Kidney glomerular epithelial cell (primary cell): ENCODE measurements at regions not wholly inside any gene's neighbourhood (a gene's known extent, or its start where the extent isn't known, plus 50 kb on each side); places are given as distances from the start of the nearest gene placed in this dataset.

ENCODE experiments used
- DNase-seq: peaks from one replicate; lab custom pipeline; 2025; lab: John Stamatoyannopoulos, UW

GRCh38 chr3:59339818-59340217 is 290.0 kb upstream of the CFAP20DC start:
- DNase-seq: no peak

GRCh38 chr3:59338934-59339333 is 289.1 kb upstream of the CFAP20DC start:
- no peak for DNase-seq

DNA sequence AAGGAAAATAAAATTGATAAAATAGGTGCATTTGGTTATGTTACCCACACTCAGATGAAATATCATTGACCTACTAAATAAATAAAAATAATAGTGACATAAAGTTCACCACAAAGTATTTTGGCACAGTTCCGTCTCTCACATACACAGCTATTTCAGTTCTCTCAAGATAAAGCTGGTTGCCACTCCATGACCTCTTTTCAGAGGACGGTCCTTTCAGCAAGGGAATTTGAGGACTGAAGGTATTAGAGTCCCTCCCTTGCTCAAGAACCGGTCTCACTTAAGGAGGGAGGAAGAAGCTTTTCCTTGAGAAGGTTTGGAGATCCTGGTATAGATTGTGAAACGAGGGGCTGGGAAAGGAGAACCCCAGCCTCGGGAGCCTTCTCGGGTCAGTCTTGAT is 285.5 kb upstream of the CFAP20DC start:
- DNase-seq: no peak

GRCh38 chr3:59334585-59334984 is 284.8 kb upstream of the CFAP20DC start:
- no peak for DNase-seq

DNA sequence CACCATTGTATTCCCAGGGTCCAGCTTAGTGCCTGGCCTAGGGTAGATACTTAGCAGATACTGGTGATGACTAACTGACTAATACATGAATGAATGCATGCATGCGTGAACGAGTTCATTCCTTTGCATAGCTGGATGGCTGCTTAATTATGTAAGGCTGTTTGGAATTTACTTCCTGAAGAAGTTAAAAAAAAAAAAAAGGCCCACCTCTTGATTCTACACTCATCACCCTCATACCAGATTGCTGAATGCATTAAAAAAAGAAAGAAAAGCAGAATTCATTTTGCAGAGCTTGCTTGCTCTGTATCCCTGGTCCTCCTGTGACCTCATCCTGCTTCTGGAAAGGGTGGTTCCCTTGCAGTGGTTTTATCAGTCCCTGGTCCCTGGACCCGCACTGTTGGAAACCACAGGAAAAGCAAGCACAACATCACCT is 277.6 kb upstream of the CFAP20DC start:
- peak; percentile 99 for DNase-seq

DNA sequence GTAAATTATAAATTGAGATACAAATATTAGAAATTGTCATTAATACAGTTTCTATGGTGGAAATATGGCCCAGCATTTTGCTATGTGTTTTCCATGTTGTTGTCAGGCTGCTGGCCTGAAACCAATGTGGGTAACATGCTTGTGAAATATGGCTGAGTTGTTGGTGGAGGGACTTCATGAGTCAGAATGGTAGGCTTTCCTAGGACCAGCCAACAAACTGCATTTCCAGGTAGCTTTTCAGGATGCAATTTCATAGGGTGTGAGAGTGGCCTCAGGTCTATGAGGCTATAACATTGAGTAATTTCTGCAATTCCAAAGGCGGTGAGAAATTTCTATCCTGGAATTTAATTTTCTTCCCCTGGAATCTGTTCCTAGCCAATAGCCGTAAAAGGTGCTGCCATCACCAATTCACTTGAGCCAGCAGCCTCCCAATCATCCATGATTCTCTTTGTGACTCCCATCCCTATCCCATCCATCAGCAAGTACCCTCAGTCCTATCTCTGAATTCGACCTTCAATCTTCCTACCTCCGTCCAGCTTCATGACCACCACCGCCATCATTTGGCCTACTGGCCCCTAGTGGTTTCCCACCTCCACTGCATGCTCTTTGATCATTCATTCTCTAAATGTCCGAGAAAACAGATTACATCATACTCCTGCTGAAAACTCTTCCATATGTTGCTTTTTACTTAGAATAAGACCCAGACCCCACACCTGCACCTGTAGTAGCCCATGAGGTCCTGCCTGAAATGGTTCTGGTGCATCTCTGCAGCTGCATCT is 276.6 kb upstream of the CFAP20DC start:
- peak; percentile 27 for DNase-seq

DNA sequence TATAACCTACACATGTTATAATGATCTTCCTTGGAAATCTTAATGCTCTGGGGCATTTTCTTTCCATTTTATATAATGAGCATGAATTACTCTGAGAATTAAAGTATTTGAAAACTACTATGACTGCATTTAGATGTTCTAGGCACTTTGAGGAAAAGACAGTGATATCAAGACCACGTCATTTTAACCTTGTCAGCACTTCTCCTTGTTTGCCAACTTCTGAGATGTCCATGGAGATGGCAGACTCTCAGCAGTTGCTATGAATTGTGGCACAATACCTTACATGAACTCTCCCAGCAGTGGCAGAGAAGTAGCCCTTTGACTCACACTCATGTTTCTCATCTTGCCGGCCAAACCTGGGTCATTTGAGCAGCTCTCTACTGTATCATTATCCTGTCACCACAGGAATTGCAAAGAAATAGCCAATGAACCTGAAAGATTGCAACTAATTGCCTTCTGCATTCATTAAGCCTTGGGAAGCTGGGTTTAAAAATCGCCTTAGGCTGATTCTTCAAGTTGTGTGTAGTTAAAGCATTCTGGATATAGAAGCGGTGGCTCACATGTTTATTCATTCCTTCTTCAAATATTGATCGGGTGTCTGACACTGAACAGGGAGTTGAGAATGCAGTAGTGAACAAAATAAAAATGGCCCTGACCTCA is 272.2 kb upstream of the CFAP20DC start:
- no peak for DNase-seq

DNA sequence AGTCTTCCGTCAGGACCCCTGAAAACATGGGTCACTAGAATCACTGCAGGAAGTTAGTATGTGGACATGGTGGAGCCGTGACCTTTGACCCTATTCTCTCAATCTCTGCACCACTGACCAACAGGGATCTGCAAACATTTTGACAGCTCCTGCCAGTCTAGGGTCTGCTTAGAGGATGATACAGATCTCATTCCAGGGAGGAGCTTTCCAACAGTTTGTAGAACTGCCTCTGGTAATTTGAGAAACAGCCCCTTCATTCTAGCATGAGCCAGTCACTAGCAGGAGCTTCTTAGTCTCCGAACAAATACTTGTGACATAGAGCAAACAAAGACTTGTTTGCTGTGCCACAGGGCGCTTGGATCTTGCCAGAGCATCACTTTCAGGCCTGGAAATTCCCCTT is 270.3 kb upstream of the CFAP20DC start:
- DNase-seq: no peak

GRCh38 chr3:59319442-59319841 is 269.6 kb upstream of the CFAP20DC start:
- DNase-seq: no peak

DNA sequence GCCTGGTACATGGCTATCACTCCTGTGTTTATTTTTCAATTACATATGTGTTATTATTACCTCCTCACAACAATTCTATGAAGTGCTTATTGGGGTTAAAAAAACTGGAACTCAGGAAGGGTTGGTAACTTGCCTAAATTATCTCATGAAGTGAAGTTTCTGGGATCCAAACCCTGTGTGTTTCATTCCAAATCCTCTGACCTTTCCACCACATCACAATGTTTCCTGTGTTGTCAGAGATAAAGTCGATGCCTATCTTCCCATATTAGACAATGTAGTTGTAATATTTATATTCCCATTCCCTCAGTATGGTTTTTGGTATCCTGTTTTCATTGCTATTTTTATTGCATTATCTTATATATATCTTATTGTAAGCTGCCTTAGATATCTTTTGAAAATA is 269.1 kb upstream of the CFAP20DC start:
- no peak for DNase-seq

DNA sequence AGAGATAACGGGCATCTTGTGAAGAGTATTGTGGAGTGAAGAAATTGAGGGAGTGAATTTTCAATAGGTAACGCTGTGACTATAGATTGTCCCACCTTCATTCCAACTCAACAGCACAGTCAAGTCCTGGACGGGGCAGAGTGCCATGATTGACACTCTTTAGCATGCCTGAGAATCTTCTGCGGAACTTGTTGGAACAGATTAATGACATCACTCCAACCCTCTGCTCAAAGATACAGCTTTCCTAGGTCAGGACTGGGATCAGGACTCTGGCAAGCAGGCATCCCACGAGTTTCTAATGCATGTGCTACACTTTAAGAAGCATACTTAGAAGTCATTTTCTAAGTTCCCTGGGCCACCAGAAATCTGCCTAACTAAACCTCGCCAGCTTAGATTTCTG is 267.6 kb upstream of the CFAP20DC start:
- no peak for DNase-seq

GRCh38 chr3:59316688-59317275 is 267.0 kb upstream of the CFAP20DC start:
- DNase-seq: no peak

DNA sequence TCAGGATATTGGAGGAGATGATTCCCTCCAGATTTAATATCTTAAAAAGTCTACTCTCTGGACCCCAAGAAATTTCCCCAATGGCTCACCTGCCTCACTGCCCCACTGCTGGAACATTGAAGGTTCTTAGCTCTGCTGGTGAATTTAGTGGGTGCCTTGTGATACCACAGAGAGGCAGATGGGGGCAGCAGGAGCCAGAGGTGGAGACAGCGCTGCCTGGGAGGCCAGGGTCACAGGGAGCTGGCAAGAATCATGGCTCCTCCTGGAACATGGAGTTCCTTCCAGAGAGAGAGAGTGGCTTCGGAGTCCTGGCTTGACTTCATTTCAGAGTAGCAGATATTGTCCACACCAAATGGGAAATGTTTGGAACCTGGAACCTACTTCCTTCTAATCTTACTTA is 263.5 kb upstream of the CFAP20DC start:
- DNase-seq: peak; percentile 24

DNA sequence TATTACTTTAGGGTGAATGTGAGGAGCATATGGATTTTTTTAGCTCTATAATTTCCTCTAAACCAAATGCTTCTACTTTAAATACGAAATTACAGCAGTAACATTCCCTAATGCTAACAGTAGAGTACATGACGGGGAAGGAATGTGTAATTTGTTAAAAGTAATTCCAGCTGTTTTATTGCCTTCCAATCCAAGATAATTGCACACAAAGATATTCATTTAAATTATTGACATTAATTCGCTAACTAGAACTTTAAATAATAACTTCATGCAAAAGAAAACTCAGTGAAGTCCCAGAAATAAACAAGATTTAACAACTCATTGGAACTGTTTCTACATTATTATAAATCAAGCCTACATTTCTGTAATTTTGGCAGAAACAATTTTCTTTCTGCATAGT is 261.4 kb upstream of the CFAP20DC start:
- DNase-seq: no peak

GRCh38 chr3:59310736-59311135 is 260.9 kb upstream of the CFAP20DC start:
- DNase-seq: no peak

DNA sequence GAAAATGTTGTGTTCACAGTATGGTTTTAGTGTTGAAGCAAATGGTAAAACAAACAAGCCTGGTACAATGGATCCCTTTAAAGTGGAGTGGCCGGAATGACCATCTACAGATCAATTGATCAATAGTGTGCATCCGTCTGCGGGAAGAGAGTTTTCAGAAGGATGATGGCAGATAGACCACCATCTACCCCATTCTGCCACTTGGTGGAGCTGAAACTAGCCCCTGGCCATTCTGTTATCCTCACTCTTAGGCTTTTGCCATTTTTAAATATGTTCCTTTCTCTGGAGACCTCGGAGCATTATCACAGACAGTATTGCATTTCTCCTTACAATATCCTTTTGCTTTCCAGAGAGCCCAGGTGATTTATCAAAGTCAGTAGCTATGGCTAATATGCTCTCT is 258.9 kb upstream of the CFAP20DC start:
- DNase-seq: no peak

DNA sequence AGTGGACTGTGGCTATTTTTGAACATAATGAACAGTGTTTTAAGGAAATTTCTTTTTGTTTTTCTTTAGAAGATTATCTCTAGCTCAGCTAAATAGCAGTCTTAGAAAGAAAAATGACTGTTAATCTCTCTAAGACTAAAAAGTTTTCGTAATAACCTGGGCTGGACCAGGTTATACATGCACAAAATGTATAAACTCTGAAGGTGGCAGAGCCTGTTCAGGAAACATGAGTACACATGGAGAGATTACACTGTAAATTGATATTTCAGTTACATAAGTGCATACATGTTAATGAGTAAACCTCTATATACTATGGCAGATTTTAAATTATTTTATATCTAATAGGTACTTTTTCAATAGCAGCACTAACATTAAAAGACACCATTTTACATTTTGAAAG is 258.2 kb upstream of the CFAP20DC start:
- DNase-seq: no peak

DNA sequence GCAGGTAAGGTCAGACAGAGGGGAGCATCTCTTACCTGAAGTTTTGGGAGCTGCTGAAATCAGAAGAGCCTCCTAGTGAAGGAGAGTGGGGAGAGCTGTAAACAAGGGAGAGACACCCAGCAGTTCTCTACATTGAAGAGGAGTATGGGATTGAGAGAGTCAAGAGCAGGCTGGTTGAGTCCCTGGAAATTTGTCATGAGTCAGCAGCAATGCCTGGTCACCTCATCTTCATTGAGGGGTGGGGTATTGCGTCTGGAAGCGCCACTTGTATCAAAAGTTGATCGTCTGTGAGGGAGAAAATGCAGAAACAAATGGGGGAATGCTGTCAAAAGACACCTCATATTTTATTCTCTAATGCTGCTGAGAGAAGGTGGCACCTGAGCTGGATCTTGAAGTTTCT is 256.6 kb upstream of the CFAP20DC start:
- no peak for DNase-seq

DNA sequence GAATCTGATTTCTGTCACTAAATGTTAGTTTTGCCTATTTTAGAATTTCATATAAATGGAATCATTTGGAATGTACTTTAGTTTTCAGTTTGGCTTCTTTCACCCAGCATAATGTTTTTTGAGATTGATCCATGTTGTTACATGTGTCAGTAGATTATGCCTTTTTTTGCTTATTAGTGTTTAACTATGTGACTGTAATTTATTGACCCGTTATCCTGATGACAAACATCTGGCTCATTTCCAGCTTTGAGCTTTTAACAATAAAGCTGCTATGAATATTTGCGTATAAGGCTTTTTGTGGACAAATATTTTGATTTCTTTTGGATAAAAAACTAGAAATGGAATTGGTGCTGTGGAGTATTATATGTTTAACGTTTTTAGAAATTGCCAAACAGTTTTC is 254.5 kb upstream of the CFAP20DC start:
- DNase-seq: no peak

DNA sequence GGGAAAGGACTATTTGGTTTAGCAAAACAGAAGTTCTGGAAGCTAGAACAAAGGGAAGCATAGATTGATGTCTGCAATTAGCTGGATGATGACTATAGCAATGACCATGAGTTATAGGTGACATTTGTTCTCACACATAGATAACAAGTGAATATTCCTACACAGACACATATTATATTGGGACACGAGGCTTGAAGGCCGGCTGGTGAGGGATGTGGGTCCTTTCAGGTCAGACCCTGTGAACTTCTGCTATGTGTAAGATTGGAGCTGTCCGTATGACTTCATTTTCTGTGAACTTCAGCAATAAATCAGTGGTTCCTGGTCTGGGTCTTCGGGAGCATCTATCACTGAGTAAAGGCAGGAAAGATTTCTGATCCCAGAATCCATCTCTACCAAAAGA is 253.6 kb upstream of the CFAP20DC start:
- no peak for DNase-seq

GRCh38 chr3:59302442-59302841 is 252.6 kb upstream of the CFAP20DC start:
- no peak for DNase-seq

DNA sequence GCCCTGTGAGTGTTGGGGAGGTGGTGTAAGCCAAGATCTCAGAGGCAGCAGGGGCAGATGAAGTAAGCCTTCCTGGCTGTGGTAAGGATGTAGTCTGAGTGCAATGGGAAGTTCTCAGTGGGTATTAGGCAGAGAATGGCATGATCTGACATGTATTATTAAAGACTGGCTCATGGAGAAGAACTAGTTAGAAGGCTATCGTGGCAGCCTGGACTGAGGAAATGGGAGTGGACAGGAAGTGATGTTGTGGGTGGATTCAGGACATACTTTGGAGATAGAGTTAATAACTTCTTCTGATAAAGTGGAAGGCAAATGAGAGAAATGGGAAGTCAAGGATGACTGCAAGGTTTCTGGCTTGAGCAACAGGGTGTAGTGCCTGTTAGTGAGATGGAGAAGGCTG is 250.9 kb upstream of the CFAP20DC start:
- DNase-seq: no peak

DNA sequence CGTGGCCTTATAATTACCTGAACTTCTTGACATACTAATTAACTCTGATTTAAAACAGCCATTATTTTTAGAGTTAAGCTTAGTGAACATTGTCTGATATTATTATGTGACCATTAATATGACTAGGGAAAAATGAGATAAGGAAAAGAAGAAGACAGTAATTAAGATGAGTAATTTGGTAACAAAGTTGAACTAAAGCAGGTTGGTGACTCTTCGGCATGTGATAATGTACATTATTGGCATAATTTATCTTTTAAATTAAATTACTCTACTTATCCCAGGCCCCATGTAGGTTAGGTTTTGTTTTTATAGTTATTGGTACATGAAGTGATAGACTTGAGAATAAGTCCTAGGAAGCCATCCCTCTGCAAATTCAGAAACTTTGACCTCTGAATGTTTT is 249.7 kb upstream of the CFAP20DC start:
- DNase-seq: no peak
